ENCODE measurements at regions not wholly inside any gene's neighbourhood (a gene's known extent, or its start where the extent isn't known, plus 50 kb on each side); places are given as distances from the start of the nearest gene placed in this dataset.

DNA sequence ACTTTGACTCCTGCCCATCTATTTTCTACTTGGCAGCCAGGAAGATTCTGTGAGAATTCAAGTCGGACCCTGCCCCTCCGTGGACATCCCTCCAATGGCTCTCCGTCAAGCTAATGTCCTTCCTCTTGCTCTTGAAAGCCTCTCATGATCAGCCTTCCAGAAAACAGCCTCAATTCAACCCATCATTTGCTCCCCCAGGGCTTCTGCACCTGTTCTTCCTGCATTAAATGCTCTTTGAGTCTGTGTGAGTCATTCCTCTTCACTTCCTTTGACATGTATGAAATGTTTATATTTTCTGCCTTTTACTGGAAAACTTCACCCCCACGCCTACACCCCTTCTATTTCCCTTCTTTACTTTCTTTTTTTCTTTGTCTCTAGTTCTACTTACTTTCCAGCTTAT, 734.1 kb upstream of the ZP4 start (continued):
- TF ChIP-seq ZNF292 (tag by site-specific recombination; IDR thresholded peaks at IDR 0.05; ENCODE audit: borderline replicate concordance, low read depth): no peak
- no peak for TF ChIP-seq ZNF76 (tag by site-specific recombination; IDR thresholded peaks at IDR 0.05; ENCODE audit: borderline replicate concordance, low read depth)
- no peak for TF ChIP-seq ZNF658 (tag by site-specific recombination; IDR thresholded peaks at IDR 0.05)

DNA sequence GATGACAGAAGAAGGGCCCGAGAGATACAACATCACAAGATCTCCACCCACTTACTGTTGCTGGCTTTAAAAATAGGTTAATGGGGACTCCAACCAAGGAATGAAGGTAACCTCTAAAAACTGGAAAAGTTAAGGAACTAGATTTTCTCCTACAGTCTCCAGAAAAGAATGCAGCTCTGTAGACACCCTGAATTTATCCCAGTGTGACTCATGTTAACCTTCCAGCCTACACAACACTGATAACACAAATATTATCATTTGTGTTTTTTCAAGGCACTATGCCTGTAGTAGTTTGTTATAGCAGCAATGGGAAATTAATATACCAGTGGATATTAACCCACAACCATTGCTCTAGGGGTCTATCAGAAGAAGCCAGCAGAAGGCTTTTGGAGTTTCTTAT, 730.7 kb upstream of the ZP4 start:
- no peaks in the 10 kb centered on the region for H3K36me3 ChIP-seq (ENCODE audit: control insufficient read depth in 2 of 2, insufficient read depth in 1 of 2, low read length in 2 of 2)
- no peak for TF ChIP-seq ZNF16 (tag by site-specific recombination; IDR thresholded peaks at IDR 0.05; ENCODE audit: low read depth)
- TF ChIP-seq, protein P1, sequence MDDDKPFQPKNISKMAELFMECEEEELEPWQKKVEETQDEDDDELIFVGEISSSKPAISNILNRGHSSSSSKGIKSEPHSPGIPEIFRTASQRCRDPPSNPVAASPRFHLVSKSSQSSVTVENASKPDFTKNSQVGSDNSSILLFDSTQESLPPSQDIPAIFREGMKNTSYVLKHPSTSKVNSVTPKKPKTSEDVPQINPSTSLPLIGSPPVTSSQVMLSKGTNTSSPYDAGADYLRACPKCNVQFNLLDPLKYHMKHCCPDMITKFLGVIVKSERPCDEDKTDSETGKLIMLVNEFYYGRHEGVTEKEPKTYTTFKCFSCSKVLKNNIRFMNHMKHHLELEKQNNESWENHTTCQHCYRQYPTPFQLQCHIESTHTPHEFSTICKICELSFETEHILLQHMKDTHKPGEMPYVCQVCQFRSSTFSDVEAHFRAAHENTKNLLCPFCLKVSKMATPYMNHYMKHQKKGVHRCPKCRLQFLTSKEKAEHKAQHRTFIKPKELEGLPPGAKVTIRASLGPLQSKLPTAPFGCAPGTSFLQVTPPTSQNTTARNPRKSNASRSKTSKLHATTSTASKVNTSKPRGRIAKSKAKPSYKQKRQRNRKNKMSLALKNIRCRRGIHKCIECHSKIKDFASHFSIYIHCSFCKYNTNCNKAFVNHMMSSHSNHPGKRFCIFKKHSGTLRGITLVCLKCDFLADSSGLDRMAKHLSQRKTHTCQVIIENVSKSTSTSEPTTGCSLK (tag by site-specific recombination; IDR thresholded peaks at IDR 0.05): no peak
- no peak for TF ChIP-seq ZNF785 (tag by site-specific recombination; IDR thresholded peaks at IDR 0.05)
- TF ChIP-seq ZNF501 (tag by site-specific recombination; IDR thresholded peaks at IDR 0.05): no peak
- TF ChIP-seq, protein P2, sequence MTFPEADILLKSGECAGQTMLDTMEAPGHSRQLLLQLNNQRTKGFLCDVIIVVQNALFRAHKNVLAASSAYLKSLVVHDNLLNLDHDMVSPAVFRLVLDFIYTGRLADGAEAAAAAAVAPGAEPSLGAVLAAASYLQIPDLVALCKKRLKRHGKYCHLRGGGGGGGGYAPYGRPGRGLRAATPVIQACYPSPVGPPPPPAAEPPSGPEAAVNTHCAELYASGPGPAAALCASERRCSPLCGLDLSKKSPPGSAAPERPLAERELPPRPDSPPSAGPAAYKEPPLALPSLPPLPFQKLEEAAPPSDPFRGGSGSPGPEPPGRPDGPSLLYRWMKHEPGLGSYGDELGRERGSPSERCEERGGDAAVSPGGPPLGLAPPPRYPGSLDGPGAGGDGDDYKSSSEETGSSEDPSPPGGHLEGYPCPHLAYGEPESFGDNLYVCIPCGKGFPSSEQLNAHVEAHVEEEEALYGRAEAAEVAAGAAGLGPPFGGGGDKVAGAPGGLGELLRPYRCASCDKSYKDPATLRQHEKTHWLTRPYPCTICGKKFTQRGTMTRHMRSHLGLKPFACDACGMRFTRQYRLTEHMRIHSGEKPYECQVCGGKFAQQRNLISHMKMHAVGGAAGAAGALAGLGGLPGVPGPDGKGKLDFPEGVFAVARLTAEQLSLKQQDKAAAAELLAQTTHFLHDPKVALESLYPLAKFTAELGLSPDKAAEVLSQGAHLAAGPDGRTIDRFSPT (tag by site-specific recombination; IDR thresholded peaks at IDR 0.05): no peak
- TF ChIP-seq ZNF184 (tag by site-specific recombination; IDR thresholded peaks at IDR 0.05): no peak
- TF ChIP-seq ZNF791 (tag by site-specific recombination; IDR thresholded peaks at IDR 0.05): no peak
- no peak for TF ChIP-seq ZNF48 (tag by site-specific recombination; IDR thresholded peaks at IDR 0.05)
- TF ChIP-seq OVOL3 (tag by site-specific recombination; IDR thresholded peaks at IDR 0.05): no peak
- no peak for TF ChIP-seq ZNF202 (tag by site-specific recombination; IDR thresholded peaks at IDR 0.05; ENCODE audit: borderline replicate concordance)
- no peak for TF ChIP-seq ZBTB17 (tag by site-specific recombination; IDR thresholded peaks at IDR 0.05)
- no peak for TF ChIP-seq ZIC2 (tag by site-specific recombination; IDR thresholded peaks at IDR 0.05)
- TF ChIP-seq ZNF324 (tag by site-specific recombination; IDR thresholded peaks at IDR 0.05): no peak
- no peak for TF ChIP-seq ZNF768 (tag by site-specific recombination; IDR thresholded peaks at IDR 0.05)
- H3K27ac ChIP-seq (ENCODE audit: extremely low read depth, low read depth, low read length): no peak overlapping the region
- POLR2A ChIA-PET: no interaction called here
- H3K4me3 ChIP-seq (ENCODE audit: low read depth, low read length): no peak overlapping the region
- no peaks in the 10 kb centered on the region for H3K9me3 ChIP-seq (ENCODE audit: control insufficient read depth, insufficient read depth, low read depth, low read length)
- H3K4me1 ChIP-seq (ENCODE audit: control insufficient read depth, insufficient read depth, low read length): no peaks in the 10 kb centered on the region
- CTCF ChIA-PET: no interaction called here

DNA sequence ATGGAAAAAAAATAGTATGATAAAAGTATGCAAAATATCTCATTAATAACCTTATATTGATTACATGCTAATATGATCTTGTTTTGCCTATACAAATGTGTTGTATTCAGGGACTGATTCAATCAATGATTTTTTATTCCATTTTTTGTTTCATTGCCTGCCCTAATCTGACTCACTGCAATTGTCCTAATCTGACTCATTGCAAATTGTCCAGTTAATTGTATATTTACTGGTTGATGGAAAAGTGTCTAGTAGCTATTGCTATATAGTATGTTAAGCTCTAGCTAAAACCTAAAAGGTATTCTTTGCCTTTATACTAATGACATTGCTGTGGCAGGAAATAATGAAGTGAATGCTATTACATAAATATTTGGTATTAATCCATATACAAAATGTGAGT, 728.9 kb upstream of the ZP4 start:
- H3K4me3 ChIP-seq (ENCODE audit: low read depth, low read length): no peak overlapping the region
- CTCF ChIA-PET: interaction anchor here (0.7 kb wide), 1 partner anchor 1934 kb away, joined by 6 read pairs; no protein-coding TSS in a partner anchor
- no peaks in the 10 kb centered on the region for H3K4me1 ChIP-seq (ENCODE audit: control insufficient read depth, insufficient read depth, low read length)
- no peaks in the 10 kb centered on the region for H3K9me3 ChIP-seq (ENCODE audit: control insufficient read depth, insufficient read depth, low read depth, low read length)
- no peak overlapping the region for H3K27ac ChIP-seq (ENCODE audit: extremely low read depth, low read depth, low read length)
- POLR2A ChIA-PET: no interaction called here
- no peaks in the 10 kb centered on the region for H3K36me3 ChIP-seq (ENCODE audit: control insufficient read depth in 2 of 2, insufficient read depth in 1 of 2, low read length in 2 of 2)
- TF ChIP-seq ZNF157 (tag by site-specific recombination; IDR thresholded peaks at IDR 0.05) (no peak), BCL11A (tag by site-specific recombination; IDR thresholded peaks at IDR 0.05; ENCODE audit: low read depth) (no peak), ZNF548 (tag by site-specific recombination; IDR thresholded peaks at IDR 0.05) (no peak), ZNF571 (tag by site-specific recombination; IDR thresholded peaks at IDR 0.05) (no peak), ZNF426 (tag by site-specific recombination; IDR thresholded peaks at IDR 0.05) (no peak), KLF10 (tag by site-specific recombination; IDR thresholded peaks at IDR 0.05) (no peak), HOXD13 (CRISPR knock-in tag; IDR thresholded peaks at IDR 0.05; ENCODE audit: borderline replicate concordance) (no peak)
- TF ChIP-seq, protein P3, sequence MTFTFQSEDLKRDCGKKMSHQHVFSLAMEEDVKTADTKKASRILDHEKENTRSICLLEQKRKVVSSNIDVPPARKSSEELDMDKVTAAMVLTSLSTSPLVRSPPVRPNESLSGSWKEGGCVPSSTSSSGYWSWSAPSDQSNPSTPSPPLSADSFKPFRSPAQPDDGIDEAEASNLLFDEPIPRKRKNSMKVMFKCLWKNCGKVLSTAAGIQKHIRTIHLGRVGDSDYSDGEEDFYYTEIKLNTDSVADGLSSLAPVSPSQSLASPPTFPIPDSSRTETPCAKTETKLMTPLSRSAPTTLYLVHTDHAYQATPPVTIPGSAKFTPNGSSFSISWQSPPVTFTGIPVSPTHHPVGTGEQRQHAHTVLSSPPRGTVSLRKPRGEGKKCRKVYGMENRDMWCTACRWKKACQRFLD (tag by site-specific recombination; IDR thresholded peaks at IDR 0.05): no peak
- TF ChIP-seq, protein P4, sequence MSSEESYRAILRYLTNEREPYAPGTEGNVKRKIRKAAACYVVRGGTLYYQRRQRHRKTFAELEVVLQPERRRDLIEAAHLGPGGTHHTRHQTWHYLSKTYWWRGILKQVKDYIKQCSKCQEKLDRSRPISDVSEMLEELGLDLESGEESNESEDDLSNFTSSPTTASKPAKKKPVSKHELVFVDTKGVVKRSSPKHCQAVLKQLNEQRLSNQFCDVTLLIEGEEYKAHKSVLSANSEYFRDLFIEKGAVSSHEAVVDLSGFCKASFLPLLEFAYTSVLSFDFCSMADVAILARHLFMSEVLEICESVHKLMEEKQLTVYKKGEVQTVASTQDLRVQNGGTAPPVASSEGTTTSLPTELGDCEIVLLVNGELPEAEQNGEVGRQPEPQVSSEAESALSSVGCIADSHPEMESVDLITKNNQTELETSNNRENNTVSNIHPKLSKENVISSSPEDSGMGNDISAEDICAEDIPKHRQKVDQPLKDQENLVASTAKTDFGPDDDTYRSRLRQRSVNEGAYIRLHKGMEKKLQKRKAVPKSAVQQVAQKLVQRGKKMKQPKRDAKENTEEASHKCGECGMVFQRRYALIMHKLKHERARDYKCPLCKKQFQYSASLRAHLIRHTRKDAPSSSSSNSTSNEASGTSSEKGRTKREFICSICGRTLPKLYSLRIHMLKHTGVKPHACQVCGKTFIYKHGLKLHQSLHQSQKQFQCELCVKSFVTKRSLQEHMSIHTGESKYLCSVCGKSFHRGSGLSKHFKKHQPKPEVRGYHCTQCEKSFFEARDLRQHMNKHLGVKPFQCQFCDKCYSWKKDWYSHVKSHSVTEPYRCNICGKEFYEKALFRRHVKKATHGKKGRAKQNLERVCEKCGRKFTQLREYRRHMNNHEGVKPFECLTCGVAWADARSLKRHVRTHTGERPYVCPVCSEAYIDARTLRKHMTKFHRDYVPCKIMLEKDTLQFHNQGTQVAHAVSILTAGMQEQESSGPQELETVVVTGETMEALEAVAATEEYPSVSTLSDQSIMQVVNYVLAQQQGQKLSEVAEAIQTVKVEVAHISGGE (tag by site-specific recombination; conservative IDR thresholded peaks at IDR 0.05; ENCODE audit: low read depth): no peak
- TF ChIP-seq, protein P5, sequence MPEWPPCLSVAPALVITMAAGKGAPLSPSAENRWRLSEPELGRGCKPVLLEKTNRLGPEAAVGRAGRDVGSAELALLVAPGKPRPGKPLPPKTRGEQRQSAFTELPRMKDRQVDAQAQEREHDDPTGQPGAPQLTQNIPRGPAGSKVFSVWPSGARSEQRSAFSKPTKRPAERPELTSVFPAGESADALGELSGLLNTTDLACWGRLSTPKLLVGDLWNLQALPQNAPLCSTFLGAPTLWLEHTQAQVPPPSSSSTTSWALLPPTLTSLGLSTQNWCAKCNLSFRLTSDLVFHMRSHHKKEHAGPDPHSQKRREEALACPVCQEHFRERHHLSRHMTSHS (tag by site-specific recombination; IDR thresholded peaks at IDR 0.05): no peak
